ENCODE measurements at regions not wholly inside any gene's neighbourhood (a gene's known extent, or its start where the extent isn't known, plus 50 kb on each side); places are given as distances from the start of the nearest gene placed in this dataset.

- TF ChIP-seq POLR2A (IDR thresholded peaks at IDR 0.05) (no peak), CTCF (IDR thresholded peaks at IDR 0.05) (no peak), EP300 (IDR thresholded peaks at IDR 0.05) (no peak), POLR2AphosphoS5 (IDR thresholded peaks at IDR 0.05) (no peak)
Observed at GRCh38 chr1:90127288-90127953, 132.5 kb downstream of the ZNF326 start.
